GM06990 (cell line): ENCODE measurements at regions not wholly inside any gene's neighbourhood (a gene's known extent, or its start where the extent isn't known, plus 50 kb on each side); places are given as distances from the start of the nearest gene placed in this dataset.
A peak's percentile ranks its signal among the peaks of the same experiment; 100 is the strongest.

Experiments used
- DNase-seq: peaks from one replicate; pipeline ENCODE4 v3.0.0-alpha.2; 2011; ENCODE audit not compliant: insufficient read length; ENCODE audit errors: extremely low read depth
- H3K27me3 ChIP-seq: replicated peaks from 2 replicates; pipeline ENCODE4 v1.6.0; 2011; ENCODE audit warnings: low read length; ENCODE audit not compliant: control insufficient read depth, insufficient read depth
- H3K36me3 ChIP-seq: 2 replicates; pipeline ENCODE4 v1.5.1; 2011; ENCODE audit warnings: low read length; ENCODE audit not compliant: control insufficient read depth, insufficient read depth
- H3K4me3 ChIP-seq: replicated peaks from 2 replicates; pipeline ENCODE4 v1.5.1; 2011; ENCODE audit warnings: low read depth, mild to moderate bottlenecking, control low read depth, low read length
- CTCF ChIP-seq: IDR thresholded peaks from 2 replicates; pipeline ENCODE4 v1.5.1; 2011; ENCODE audit warnings: low read length, control low read depth, mild to moderate bottlenecking, inconsistent platforms; ENCODE audit not compliant: insufficient read depth, poor library complexity, severe bottlenecking

- H3K36me3 ChIP-seq, result no peaks in the 10 kb centered on the region
- no peaks in the 10 kb centered on the region for H3K27me3 ChIP-seq
- H3K4me3 ChIP-seq, result no peak overlapping the region
- DNase-seq, result no peak
- no peak for TF ChIP-seq CTCF
Measured at GRCh38 chr14:89719366-89720075, 235.0 kb downstream of the EFCAB11 start.

- DNase-seq, result no peak
- no peaks in the 10 kb centered on the region for H3K36me3 ChIP-seq
- no peaks in the 10 kb centered on the region for H3K27me3 ChIP-seq
- H3K4me3 ChIP-seq, result no peak overlapping the region
- TF ChIP-seq CTCF, result no peak
Measured at GRCh38 chr14:89708982-89709625, 245.4 kb downstream of the EFCAB11 start.

- Histone ChIP-seq H3K27me3 (no peaks in the 10 kb centered on the region), H3K36me3 (no peaks in the 10 kb centered on the region), H3K4me3 (no peak overlapping the region)
- no peak for TF ChIP-seq CTCF
- no peak for DNase-seq
Measured at GRCh38 chr14:89707086-89707485, 247.4 kb downstream of the EFCAB11 start.

GRCh38 chr14:89702876-89703200 lies 251.7 kb downstream of the EFCAB11 start:
- Histone ChIP-seq H3K4me3 (no peak overlapping the region), H3K27me3 (no peaks in the 10 kb centered on the region), H3K36me3 (no peaks in the 10 kb centered on the region)
- DNase-seq, result no peak
- no peak for TF ChIP-seq CTCF

GRCh38 chr14:89702073-89702875 lies 252.3 kb downstream of the EFCAB11 start:
- no peak for DNase-seq
- TF ChIP-seq CTCF, result no peak
- no peaks in the 10 kb centered on the region for H3K36me3 ChIP-seq
- no peaks in the 10 kb centered on the region for H3K27me3 ChIP-seq
- peak overlapping the region; percentile 53 for H3K4me3 ChIP-seq
